ENCODE measurements at regions not wholly inside any gene's neighbourhood (a gene's known extent, or its start where the extent isn't known, plus 50 kb on each side); places are given as distances from the start of the nearest gene placed in this dataset.

GRCh38 chr15:25611603-25612002, 172.8 kb upstream of the UBE3A start:
- TF ChIP-seq CTCF (conservative IDR thresholded peaks at IDR 0.05; ENCODE audit: low read depth, low read length) (no peak), MAFK (IDR thresholded peaks at IDR 0.05; ENCODE audit: low read depth, low read length) (no peak), FOS (IDR thresholded peaks at IDR 0.05; ENCODE audit: low read depth, low read length) (no peak), RAD21 (IDR thresholded peaks at IDR 0.05; ENCODE audit: low read length) (no peak), MXI1 (IDR thresholded peaks at IDR 0.05; ENCODE audit: borderline replicate concordance, low read depth, low read length) (no peak)

Measured in IMR-90 (cell line).